ENCODE measurements at regions not wholly inside any gene's neighbourhood (a gene's known extent, or its start where the extent isn't known, plus 50 kb on each side); places are given as distances from the start of the nearest gene placed in this dataset.

DNA sequence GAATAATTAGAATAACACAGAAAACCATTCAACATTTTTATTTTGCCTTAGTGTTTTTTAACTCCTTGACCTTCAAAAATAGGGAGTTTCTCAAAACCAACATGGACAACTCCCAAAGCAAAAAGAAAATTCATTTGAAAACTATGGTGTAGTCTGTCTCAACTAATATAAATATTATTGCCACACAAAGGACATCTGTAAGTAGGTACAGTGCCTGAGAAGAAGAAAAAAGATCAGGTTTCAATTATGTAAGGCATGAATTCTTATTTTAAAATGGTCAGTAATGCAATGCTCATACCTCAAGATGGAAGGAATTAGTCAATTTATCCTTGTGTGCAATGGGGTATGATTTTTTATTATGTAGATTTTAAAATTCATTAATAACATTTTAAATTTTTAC, 109.6 kb upstream of the CNTLN start:
- no peak for TF ChIP-seq POLR2A (IDR thresholded peaks at IDR 0.05)
- TF ChIP-seq, protein P1, sequence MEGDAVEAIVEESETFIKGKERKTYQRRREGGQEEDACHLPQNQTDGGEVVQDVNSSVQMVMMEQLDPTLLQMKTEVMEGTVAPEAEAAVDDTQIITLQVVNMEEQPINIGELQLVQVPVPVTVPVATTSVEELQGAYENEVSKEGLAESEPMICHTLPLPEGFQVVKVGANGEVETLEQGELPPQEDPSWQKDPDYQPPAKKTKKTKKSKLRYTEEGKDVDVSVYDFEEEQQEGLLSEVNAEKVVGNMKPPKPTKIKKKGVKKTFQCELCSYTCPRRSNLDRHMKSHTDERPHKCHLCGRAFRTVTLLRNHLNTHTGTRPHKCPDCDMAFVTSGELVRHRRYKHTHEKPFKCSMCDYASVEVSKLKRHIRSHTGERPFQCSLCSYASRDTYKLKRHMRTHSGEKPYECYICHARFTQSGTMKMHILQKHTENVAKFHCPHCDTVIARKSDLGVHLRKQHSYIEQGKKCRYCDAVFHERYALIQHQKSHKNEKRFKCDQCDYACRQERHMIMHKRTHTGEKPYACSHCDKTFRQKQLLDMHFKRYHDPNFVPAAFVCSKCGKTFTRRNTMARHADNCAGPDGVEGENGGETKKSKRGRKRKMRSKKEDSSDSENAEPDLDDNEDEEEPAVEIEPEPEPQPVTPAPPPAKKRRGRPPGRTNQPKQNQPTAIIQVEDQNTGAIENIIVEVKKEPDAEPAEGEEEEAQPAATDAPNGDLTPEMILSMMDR (IDR thresholded peaks at IDR 0.05 in 4 of 5, conservative IDR thresholded peaks at IDR 0.05 in 1 of 5) = no peak

Data from gastrocnemius medialis (tissue), 4 donors.